WI38 (cell line): ENCODE measurements at regions not wholly inside any gene's neighbourhood (a gene's known extent, or its start where the extent isn't known, plus 50 kb on each side); places are given as distances from the start of the nearest gene placed in this dataset.

Source experiments
- H3K4me3 ChIP-seq: 2 replicates; pipeline ENCODE4 v1.5.1; 2011; ENCODE audit warnings: low read depth, mild to moderate bottlenecking, control low read depth, low read length
- TF ChIP-seq, protein P1 (sequence below): IDR thresholded peaks from 2 replicates; pipeline ENCODE4 v1.5.1; 2012; ENCODE audit warnings: low read depth, mild to moderate bottlenecking, control low read depth, low read length

DNA sequence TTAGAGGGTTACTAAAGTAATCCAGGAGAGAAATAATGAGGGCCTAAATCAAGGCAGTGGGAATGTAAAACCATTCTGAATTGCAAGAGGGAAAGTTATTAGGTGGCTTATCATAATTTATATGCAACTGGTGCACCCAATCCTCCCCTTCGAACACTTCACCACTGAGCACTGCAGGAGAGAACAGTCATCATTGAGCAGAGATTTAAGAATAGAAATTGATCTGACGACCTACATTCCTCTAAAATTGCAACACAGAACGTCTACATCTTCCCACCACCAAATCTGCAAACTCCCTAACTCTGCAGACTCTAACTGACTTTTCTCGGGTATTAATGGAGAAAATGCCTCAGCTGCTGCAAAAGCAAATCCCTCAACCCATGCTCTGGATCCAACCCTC is 138.5 kb upstream of the CDH20 start:
- no peak overlapping the region for H3K4me3 ChIP-seq
- TF ChIP-seq, protein P1, sequence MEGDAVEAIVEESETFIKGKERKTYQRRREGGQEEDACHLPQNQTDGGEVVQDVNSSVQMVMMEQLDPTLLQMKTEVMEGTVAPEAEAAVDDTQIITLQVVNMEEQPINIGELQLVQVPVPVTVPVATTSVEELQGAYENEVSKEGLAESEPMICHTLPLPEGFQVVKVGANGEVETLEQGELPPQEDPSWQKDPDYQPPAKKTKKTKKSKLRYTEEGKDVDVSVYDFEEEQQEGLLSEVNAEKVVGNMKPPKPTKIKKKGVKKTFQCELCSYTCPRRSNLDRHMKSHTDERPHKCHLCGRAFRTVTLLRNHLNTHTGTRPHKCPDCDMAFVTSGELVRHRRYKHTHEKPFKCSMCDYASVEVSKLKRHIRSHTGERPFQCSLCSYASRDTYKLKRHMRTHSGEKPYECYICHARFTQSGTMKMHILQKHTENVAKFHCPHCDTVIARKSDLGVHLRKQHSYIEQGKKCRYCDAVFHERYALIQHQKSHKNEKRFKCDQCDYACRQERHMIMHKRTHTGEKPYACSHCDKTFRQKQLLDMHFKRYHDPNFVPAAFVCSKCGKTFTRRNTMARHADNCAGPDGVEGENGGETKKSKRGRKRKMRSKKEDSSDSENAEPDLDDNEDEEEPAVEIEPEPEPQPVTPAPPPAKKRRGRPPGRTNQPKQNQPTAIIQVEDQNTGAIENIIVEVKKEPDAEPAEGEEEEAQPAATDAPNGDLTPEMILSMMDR = no peak

DNA sequence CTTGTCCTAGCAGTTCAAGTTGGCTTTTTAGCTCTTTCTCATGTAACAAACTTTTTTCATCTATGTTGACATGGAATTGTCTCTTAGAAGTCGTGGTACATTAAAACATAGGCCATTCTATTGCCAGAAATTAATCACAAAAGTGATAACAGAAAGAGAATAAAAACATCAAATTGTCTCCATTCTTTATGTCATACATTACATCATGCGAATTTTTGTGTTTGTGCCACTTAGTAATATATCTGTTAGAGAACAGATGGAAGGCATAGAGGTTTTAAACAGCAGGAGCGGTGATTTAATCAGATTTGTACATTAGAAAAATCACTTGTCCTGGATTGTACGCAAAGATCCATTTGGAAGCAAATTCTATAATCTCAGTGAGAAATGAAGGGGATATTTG is 136.5 kb upstream of the CDH20 start:
- TF ChIP-seq, protein P1 = no peak
- H3K4me3 ChIP-seq = no peak overlapping the region

DNA sequence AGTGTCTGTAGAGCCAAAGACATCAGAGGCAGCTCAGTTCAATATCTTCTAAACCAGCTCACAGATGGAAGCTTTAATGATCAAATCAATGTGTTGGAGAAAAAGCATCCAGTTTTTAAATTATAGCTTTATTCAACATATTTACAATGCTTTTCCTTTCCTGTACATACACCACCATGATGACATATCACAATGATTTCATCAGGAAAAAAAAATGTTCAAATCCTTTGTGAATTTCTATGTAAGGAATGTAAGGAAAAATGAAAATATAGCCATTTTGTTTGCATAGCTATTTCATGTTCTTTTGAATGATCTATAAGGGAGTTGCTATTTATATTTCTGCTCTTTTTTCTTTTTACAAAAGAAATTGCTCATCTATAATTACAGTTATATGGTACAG is 134.7 kb upstream of the CDH20 start:
- TF ChIP-seq, protein P1 = no peak
- no peak overlapping the region for H3K4me3 ChIP-seq

DNA sequence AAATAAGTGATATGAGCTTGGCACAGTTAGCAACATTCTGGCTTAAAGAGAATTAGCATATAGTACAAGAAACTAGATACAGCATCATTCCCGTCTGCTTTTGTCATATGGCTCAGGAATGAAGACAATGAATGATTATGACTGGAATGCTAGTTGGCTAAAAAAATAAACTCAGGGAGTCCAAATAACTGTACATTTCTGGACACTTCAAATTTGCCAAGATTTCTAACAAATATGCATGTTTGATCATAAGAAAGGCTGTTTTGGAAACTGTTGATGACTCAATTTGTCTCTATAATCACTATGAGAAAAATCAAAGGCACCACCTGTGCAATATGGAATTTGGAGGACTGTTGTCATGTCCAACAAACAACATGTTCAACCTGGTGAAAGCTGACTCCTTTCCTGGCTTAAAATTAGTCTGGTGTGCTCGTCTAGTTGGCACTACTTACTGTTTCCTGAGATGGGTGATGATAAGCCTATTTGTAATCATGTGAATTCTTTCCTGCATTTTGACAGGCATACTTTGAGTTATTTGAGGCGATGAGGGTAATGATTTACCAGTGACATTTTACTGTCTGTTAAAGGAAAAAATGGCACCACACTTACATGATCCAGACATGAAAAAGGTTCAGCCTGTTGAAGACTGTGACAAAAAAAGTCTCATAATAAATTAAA is 133.9 kb upstream of the CDH20 start:
- TF ChIP-seq, protein P1 = no peak
- no peak overlapping the region for H3K4me3 ChIP-seq

DNA sequence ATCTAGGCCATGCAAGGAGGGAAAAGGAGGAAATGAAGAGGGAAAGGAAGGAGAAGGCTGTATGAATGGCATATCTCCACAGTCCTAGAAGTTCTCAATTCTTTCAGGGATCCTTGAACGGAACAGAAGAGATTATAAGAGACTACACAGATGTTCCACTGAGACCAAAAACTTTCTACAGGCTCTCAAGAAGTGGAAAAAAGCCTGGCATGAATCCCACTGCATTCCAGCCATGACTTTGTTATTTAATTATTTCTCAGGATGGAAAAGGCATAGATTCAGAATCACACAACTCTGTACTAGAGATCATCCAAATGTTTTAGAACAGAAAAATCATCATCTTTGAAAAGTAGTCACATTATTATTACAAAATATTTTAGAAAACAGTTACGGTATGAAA is 131.7 kb upstream of the CDH20 start:
- TF ChIP-seq, protein P1 = no peak
- no peak overlapping the region for H3K4me3 ChIP-seq

DNA sequence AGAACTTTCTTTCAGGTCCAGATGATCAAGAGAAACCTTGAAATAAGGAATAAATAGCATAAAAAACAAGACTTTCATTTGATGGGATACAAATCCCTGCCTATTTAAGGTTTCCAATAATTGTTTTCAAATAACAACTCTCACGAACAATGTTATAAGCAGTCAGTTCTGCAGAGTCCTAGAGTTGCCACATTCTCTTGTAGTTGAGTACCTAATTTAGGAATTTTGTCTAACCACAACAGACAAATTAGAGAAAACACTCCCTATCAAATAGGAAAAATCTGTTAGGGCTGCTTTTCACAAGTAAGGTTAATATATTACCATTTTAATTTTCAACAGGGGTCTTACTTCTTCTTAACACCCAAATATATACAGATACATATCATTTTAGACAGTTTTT is 130.1 kb upstream of the CDH20 start:
- no peak overlapping the region for H3K4me3 ChIP-seq
- TF ChIP-seq, protein P1 = no peak

DNA sequence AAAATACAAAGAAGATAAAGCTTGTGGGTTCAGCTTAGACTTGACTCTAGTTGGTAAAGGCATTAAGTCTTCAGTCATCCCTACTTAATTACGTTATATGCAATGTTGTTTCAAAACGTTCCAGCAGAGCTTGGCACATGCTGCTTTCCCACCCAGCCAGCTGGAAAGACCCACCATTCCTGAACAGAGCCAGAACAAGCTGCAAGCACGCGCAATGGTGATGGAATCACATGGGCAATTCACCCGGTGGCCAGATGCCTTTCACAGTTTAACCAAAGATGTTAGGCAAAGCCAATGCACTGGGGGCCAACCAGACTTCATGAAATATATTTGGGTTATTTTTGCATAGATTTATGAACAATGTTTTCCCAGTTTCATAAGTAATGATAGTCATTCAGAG is 123.4 kb upstream of the CDH20 start:
- no peak overlapping the region for H3K4me3 ChIP-seq
- TF ChIP-seq, protein P1 = no peak
